HG03280 (cell line): ENCODE measurements at regions not wholly inside any gene's neighbourhood (a gene's known extent, or its start where the extent isn't known, plus 50 kb on each side); places are given as distances from the start of the nearest gene placed in this dataset.

Source experiments
- ATAC-seq: cut with Tn5 transposase; IDR thresholded peaks from one replicate; pipeline ENCODE4 v1.9.1; 2021; ENCODE audit warnings: mild to moderate bottlenecking, moderate library complexity; ENCODE audit not compliant: unreplicated experiment

- no peak for ATAC-seq
Observed at GRCh38 chr6:76702187-76702586, 629.7 kb upstream of the IMPG1 start.

- ATAC-seq = no peak
Observed at GRCh38 chr6:76701610-76702009, 629.1 kb upstream of the IMPG1 start.

- ATAC-seq = no peak
Observed at GRCh38 chr6:76697585-76697984, 625.1 kb upstream of the IMPG1 start.

GRCh38 chr6:76694795-76695194 is 622.3 kb upstream of the IMPG1 start:
- no peak for ATAC-seq

GRCh38 chr6:76684875-76685274 is 612.4 kb upstream of the IMPG1 start:
- no peak for ATAC-seq

- ATAC-seq = no peak
Observed at GRCh38 chr6:76683985-76684384, 611.5 kb upstream of the IMPG1 start.

GRCh38 chr6:76682842-76683241 is 610.4 kb upstream of the IMPG1 start:
- ATAC-seq = peak; percentile 66

- ATAC-seq = no peak
Observed at GRCh38 chr6:76681781-76682180, 609.3 kb upstream of the IMPG1 start.

- peak; percentile 74 for ATAC-seq
Observed at GRCh38 chr6:76677017-76677416, 604.6 kb upstream of the IMPG1 start.

GRCh38 chr6:76671751-76672150 is 599.3 kb upstream of the IMPG1 start:
- ATAC-seq = no peak

GRCh38 chr6:76644231-76644630 is 571.8 kb upstream of the IMPG1 start:
- ATAC-seq = no peak

GRCh38 chr6:76639941-76640340 is 567.5 kb upstream of the IMPG1 start:
- ATAC-seq = no peak

- no peak for ATAC-seq
Observed at GRCh38 chr6:76634695-76635094, 562.2 kb upstream of the IMPG1 start.

GRCh38 chr6:76633259-76633658 is 560.8 kb upstream of the IMPG1 start:
- no peak for ATAC-seq

- ATAC-seq = no peak
Observed at GRCh38 chr6:76631622-76632021, 559.2 kb upstream of the IMPG1 start.

GRCh38 chr6:76615395-76615794 is 542.9 kb upstream of the IMPG1 start:
- ATAC-seq = no peak

- no peak for ATAC-seq
Observed at GRCh38 chr6:76612954-76613353, 540.5 kb upstream of the IMPG1 start.

- no peak for ATAC-seq
Observed at GRCh38 chr6:76609160-76609559, 536.7 kb upstream of the IMPG1 start.

GRCh38 chr6:76594109-76594508 is 521.6 kb upstream of the IMPG1 start:
- no peak for ATAC-seq

GRCh38 chr6:76593668-76594067 is 521.2 kb upstream of the IMPG1 start:
- ATAC-seq = no peak

- ATAC-seq = no peak
Observed at GRCh38 chr6:76592566-76592965, 520.1 kb upstream of the IMPG1 start.

GRCh38 chr6:76587271-76587670 is 514.8 kb upstream of the IMPG1 start:
- ATAC-seq = no peak

GRCh38 chr6:76584121-76584520 is 511.7 kb upstream of the IMPG1 start:
- no peak for ATAC-seq

- ATAC-seq = no peak
Observed at GRCh38 chr6:76578746-76579145, 506.3 kb upstream of the IMPG1 start.
